NCI-H460 (cell line): ENCODE measurements at regions not wholly inside any gene's neighbourhood (a gene's known extent, or its start where the extent isn't known, plus 50 kb on each side); places are given as distances from the start of the nearest gene placed in this dataset.

Experiments used
- DNase-seq: peaks from one replicate; pipeline ENCODE4 v3.0.0-alpha.2; 2016; ENCODE audit warnings: low read depth; ENCODE audit errors: extremely low read depth

GRCh38 chr5:148941810-148942209 lies 115.4 kb downstream of the ADRB2 start:
- no peak for DNase-seq

- DNase-seq = no peak
Observed at GRCh38 chr5:148949841-148950470, 112.9 kb downstream of the SH3TC2 start.

GRCh38 chr5:148950471-148950863 lies 112.4 kb downstream of the SH3TC2 start:
- DNase-seq = no peak

GRCh38 chr5:148950892-148951291 lies 112.0 kb downstream of the SH3TC2 start:
- no peak for DNase-seq

- no peak for DNase-seq
Observed at GRCh38 chr5:148951612-148952011, 111.2 kb downstream of the SH3TC2 start.

- no peak for DNase-seq
Observed at GRCh38 chr5:148952097-148952867, 110.6 kb downstream of the SH3TC2 start.

GRCh38 chr5:148953711-148954110 lies 109.2 kb downstream of the SH3TC2 start:
- DNase-seq = no peak
